Nephron progenitor cell (in vitro differentiated cells): ENCODE measurements at regions not wholly inside any gene's neighbourhood (a gene's known extent, or its start where the extent isn't known, plus 50 kb on each side); places are given as distances from the start of the nearest gene placed in this dataset.

Experiments used
- DNase-seq: peaks from one replicate; pipeline ENCODE4 v3.0.0; 2021
- H3K27ac Mint-ChIP-seq: 2 replicates; pipeline ENCODE4 v1.8.0; 2021; ENCODE audit warnings: mild to moderate bottlenecking, moderate library complexity, mixed read lengths
- H3K27me3 Mint-ChIP-seq: 2 replicates; pipeline ENCODE4 v1.8.0; 2021; ENCODE audit warnings: mild to moderate bottlenecking, low read depth, mixed read lengths; ENCODE audit not compliant: poor library complexity
- H3K36me3 Mint-ChIP-seq: 2 replicates; pipeline ENCODE4 v1.8.0; 2021; ENCODE audit warnings: low read depth, mixed read lengths
- H3K4me1 Mint-ChIP-seq: 2 replicates; pipeline ENCODE4 v1.8.0; 2021; ENCODE audit warnings: mixed read lengths
- H3K4me3 Mint-ChIP-seq: 2 replicates; pipeline ENCODE4 v1.8.0; 2021; ENCODE audit warnings: mild to moderate bottlenecking, moderate library complexity, mixed read lengths
- H3K9me3 Mint-ChIP-seq: 2 replicates; pipeline ENCODE4 v1.8.0; 2021; ENCODE audit warnings: mild to moderate bottlenecking, moderate library complexity, mixed read lengths
- TF ChIP-seq, protein P1 (sequence below): fragments of 200-600 bp; sonication (generic); IDR thresholded peaks from 2 replicates; pipeline ENCODE4 v1.5.0; 2021; ENCODE audit warnings: antibody characterized with exemption

DNA sequence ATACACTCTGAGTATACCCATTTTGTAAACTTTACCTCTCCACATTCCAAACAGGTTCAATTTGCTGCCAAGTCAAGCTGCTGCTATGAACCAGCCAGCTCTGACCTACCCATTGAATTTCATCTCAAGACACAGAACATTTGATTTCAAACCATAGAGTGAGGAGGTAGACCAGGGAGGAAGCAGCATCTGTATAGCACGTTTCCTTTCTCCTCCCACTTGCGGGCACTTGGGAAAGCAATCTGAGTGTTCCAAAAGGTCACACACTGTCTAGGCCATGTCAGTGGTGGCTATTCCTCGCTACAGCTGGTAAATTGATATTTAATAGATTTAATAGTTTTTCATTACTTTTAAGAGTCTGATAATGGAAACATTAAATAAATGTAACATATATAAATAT lies 147.8 kb upstream of the EEPD1 start:
- Mint-ChIP-seq H3K9me3 (peaks cover 19% of the 10 kb centered on the region), H3K27ac (no peak overlapping the region), H3K27me3 (peaks cover 8% of the 10 kb centered on the region), H3K4me1 (no peaks in the 10 kb centered on the region), H3K36me3 (no peaks in the 10 kb centered on the region), H3K4me3 (no peak overlapping the region)
- TF ChIP-seq, protein P1, sequence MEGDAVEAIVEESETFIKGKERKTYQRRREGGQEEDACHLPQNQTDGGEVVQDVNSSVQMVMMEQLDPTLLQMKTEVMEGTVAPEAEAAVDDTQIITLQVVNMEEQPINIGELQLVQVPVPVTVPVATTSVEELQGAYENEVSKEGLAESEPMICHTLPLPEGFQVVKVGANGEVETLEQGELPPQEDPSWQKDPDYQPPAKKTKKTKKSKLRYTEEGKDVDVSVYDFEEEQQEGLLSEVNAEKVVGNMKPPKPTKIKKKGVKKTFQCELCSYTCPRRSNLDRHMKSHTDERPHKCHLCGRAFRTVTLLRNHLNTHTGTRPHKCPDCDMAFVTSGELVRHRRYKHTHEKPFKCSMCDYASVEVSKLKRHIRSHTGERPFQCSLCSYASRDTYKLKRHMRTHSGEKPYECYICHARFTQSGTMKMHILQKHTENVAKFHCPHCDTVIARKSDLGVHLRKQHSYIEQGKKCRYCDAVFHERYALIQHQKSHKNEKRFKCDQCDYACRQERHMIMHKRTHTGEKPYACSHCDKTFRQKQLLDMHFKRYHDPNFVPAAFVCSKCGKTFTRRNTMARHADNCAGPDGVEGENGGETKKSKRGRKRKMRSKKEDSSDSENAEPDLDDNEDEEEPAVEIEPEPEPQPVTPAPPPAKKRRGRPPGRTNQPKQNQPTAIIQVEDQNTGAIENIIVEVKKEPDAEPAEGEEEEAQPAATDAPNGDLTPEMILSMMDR, result no peak
- no peak for DNase-seq

- TF ChIP-seq, protein P1, result no peak
- peaks cover 19% of the 10 kb centered on the region for H3K9me3 Mint-ChIP-seq
- no peak overlapping the region for H3K4me3 Mint-ChIP-seq
- H3K27me3 Mint-ChIP-seq, result peaks cover 6% of the 10 kb centered on the region
- DNase-seq, result no peak
- H3K36me3 Mint-ChIP-seq, result no peaks in the 10 kb centered on the region
- H3K27ac Mint-ChIP-seq, result no peak overlapping the region
- H3K4me1 Mint-ChIP-seq, result peaks cover under 1% of the 10 kb centered on the region
These were observed 147.2 kb upstream of the EEPD1 start for GRCh38 chr7:36005876-36006275.

DNA sequence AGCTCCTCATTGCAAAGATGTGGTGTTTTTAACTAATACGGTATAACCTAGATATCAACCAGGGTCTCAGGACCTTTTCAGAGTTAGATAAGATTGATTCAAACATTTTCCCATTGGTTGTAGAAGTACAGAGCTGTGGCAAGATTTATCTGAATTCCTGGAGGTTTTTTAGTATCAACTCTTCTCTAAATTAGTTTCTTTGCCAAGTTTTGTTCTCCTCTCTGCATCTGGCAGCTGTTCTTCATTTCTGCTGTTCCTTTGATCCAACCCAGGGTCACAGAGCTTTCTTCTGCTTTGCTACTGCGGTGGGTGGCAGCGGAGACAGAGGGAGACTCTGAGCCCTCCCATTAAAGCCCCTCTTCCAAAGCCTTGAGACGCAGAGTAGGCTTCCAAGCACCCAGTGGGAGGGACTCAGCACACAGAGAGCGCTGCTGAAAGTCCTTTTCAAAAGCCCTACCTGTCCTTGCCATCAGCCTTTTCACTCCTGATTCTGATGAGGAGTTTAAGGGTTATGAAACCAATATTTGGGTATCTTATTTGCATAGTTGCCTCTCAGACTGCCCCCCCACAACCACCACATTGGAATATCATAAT lies 146.3 kb upstream of the EEPD1 start:
- TF ChIP-seq, protein P1, result no peak
- H3K4me3 Mint-ChIP-seq, result no peak overlapping the region
- no peak for DNase-seq
- H3K27ac Mint-ChIP-seq, result no peak overlapping the region
- H3K36me3 Mint-ChIP-seq, result no peaks in the 10 kb centered on the region
- H3K9me3 Mint-ChIP-seq, result peaks cover 14% of the 10 kb centered on the region
- H3K27me3 Mint-ChIP-seq, result peaks cover 9% of the 10 kb centered on the region
- peaks cover 8% of the 10 kb centered on the region for H3K4me1 Mint-ChIP-seq

DNA sequence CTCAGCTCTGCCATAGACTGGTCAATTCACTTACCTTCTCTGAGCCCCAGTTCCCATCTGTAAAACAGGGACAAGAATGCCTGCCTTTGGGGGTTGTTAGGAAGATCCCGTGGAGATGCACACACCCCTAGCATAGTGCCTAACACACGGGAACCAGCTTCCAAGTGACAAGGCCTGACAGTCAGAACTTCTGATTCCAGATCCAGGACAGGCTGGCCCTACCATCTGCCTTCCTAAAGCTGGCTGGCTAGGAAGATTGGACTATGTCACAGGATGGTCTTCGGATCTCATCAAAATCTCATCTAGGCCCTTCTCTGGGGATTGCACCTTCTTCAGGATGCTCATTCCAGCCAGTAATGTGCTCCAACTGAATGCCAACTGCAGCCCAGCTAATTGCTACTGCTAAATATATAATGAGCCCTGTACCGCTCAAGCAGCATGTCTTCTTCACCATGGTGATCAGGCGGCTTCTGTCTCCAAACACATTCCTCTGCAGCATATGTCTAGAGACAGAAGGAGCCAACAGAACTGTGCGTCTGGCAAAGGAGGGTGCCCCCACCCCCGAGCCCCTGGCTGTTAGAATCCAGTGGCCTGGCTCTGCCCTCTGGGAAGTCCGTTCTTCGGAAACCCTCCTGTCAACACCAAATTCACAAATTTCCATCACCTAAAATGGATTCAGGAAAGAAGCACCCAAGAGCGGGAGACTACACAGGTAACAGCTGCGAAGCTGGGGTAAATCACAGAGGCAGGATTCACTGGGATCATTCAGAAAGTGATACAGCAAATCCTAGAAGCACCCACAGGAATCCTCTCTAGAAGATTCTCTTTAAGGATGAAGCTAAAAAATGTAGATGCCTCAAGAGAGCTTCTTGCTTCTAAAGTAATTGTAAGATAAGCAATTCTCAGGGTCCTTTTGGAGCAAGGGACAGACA lies 142.1 kb upstream of the EEPD1 start:
- peaks cover 9% of the 10 kb centered on the region for H3K27me3 Mint-ChIP-seq
- H3K27ac Mint-ChIP-seq, result no peak overlapping the region
- peaks cover 5% of the 10 kb centered on the region for H3K9me3 Mint-ChIP-seq
- DNase-seq, result no peak
- H3K4me3 Mint-ChIP-seq, result no peak overlapping the region
- H3K4me1 Mint-ChIP-seq, result peaks cover 8% of the 10 kb centered on the region
- H3K36me3 Mint-ChIP-seq, result no peaks in the 10 kb centered on the region
- TF ChIP-seq, protein P1, result no peak

DNA sequence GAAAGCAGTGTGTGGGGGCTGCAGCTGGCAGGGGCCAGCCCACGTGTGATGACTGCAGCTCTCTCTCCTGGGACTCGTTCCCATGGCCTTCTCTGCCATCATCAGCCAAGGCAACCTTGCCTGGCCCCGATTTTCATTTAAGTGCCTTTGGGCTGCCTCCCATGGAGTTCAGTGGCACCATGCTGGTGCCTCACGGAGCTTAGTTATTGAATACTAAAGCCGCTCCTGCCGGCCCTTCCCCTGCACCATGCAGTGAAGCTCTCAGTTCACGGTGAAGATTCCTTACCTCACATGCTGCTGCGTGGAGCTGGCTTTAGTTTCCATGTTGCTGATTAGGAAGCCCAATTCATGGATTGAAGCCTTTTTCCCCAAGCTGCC lies 141.5 kb upstream of the EEPD1 start:
- H3K27me3 Mint-ChIP-seq, result peaks cover 9% of the 10 kb centered on the region
- no peak overlapping the region for H3K27ac Mint-ChIP-seq
- no peaks in the 10 kb centered on the region for H3K36me3 Mint-ChIP-seq
- TF ChIP-seq, protein P1, result no peak
- H3K9me3 Mint-ChIP-seq, result peaks cover 5% of the 10 kb centered on the region
- H3K4me1 Mint-ChIP-seq, result peaks cover 8% of the 10 kb centered on the region
- H3K4me3 Mint-ChIP-seq, result no peak overlapping the region
- DNase-seq, result no peak
